CD14-positive monocyte (primary cell): ENCODE measurements at regions not wholly inside any gene's neighbourhood (a gene's known extent, or its start where the extent isn't known, plus 50 kb on each side); places are given as distances from the start of the nearest gene placed in this dataset.

Experiments
- DNase-seq, 3 donors: peaks; one replicate each; pipeline ENCODE4 v3.0.0-alpha.2; 2011 to 2022
- H2AFZ ChIP-seq: 2 replicates; pipeline ENCODE4 v1.6.0; 2012; ENCODE audit warnings: mild to moderate bottlenecking, low read depth, low read length, inconsistent platforms; ENCODE audit not compliant: insufficient read depth, poor library complexity, severe bottlenecking
- H3K27ac ChIP-seq, 2 donors: 1 replicate in 1 of 2; 2 replicates in 1 of 2; pipeline ENCODE4 v1.5.1; 2012 to 2013; ENCODE audit warnings: low read length in 2 of 2, control low read depth in 1 of 2, inconsistent platforms in 1 of 2, low read depth in 1 of 2, mild to moderate bottlenecking in 1 of 2
- H3K27me3 ChIP-seq, 2 donors: one replicate each; pipeline versions ENCODE4 v1.6.0 to v1.6.1; 2011 to 2013; ENCODE audit warnings: low read length in 2 of 2; ENCODE audit not compliant: control insufficient read depth in 2 of 2, insufficient read depth in 2 of 2
- H3K36me3 ChIP-seq, 2 donors: replicated peaks in 1 of 2; 1 replicate in 1 of 2; 2 replicates in 1 of 2; pipeline versions ENCODE4 v1.5.1 to v1.6.1; 2012 to 2013; ENCODE audit warnings: low read length in 2 of 2, control low read depth in 1 of 2, inconsistent platforms in 1 of 2, mild to moderate bottlenecking in 1 of 2; ENCODE audit not compliant: insufficient read depth in 2 of 2, control insufficient read depth in 1 of 2
- H3K4me1 ChIP-seq, 2 donors: 1 replicate in 1 of 2; 2 replicates in 1 of 2; pipeline versions ENCODE4 v1.5.1 to v1.6.1; 2012 to 2013; ENCODE audit warnings: low read length in 2 of 2, control low read depth in 1 of 2, inconsistent platforms in 1 of 2, mild to moderate bottlenecking in 1 of 2, moderate library complexity in 1 of 2; ENCODE audit not compliant: insufficient read depth in 2 of 2, control insufficient read depth in 1 of 2
- H3K4me2 ChIP-seq: replicated peaks from 2 replicates; pipeline ENCODE3; 2012; ENCODE audit warnings: low read length, moderate library complexity, mild to moderate bottlenecking; ENCODE audit not compliant: poor library complexity, severe bottlenecking; ENCODE audit errors: extremely low read depth
- H3K4me3 ChIP-seq, 3 experiments: fragments of 200-600 bp in 1 of 3; sonication (generic) in 1 of 3; replicated peaks in 1 of 3; 1 replicate in 2 of 3; 2 replicates in 1 of 3; pipeline ENCODE4 v1.5.1; 2011 to 2013; ENCODE audit warnings: low read length in 3 of 3, mild to moderate bottlenecking in 3 of 3, control low read depth in 2 of 3, low read depth in 2 of 3, inconsistent platforms in 1 of 3, moderate library complexity in 1 of 3
- H3K79me2 ChIP-seq: 2 replicates; pipeline ENCODE4 v1.6.0; 2012; ENCODE audit warnings: mild to moderate bottlenecking, control low read depth, inconsistent platforms, low read length, moderate library complexity; ENCODE audit not compliant: insufficient read depth
- H3K9ac ChIP-seq: 2 replicates; pipeline ENCODE4 v1.6.0; 2017; ENCODE audit warnings: low read length, mild to moderate bottlenecking; ENCODE audit not compliant: insufficient read depth, poor library complexity, severe bottlenecking
- H3K9me3 ChIP-seq, 2 donors: replicated peaks in 1 of 2; 1 replicate in 1 of 2; 2 replicates in 1 of 2; pipeline versions ENCODE4 v1.5.1 to v1.6.1; 2012 to 2013; ENCODE audit warnings: low read length in 2 of 2, control low read depth in 1 of 2; ENCODE audit not compliant: control insufficient read depth in 1 of 2, insufficient read depth in 1 of 2
- H4K20me1 ChIP-seq: 2 replicates; pipeline ENCODE4 v1.6.0; 2012; ENCODE audit warnings: mild to moderate bottlenecking, low read length, control low read depth, moderate library complexity; ENCODE audit not compliant: insufficient read depth
- H3K27ac Mint-ChIP-seq, 7 donors: one replicate each; pipeline ENCODE4 v1.8.0; 2020; ENCODE audit warnings: mild to moderate bottlenecking in 7 of 7, mixed read lengths in 7 of 7, moderate library complexity in 6 of 7, inconsistent platforms in 2 of 7
- H3K27me3 Mint-ChIP-seq, 3 donors: one replicate each; pipeline ENCODE4 v1.8.0; 2021 to 2022; ENCODE audit warnings: low read depth in 3 of 3, mild to moderate bottlenecking in 3 of 3, mixed read lengths in 3 of 3, moderate library complexity in 3 of 3, inconsistent platforms in 1 of 3
- H3K36me3 Mint-ChIP-seq, 2 donors: one replicate each; pipeline ENCODE4 v1.8.0; 2020; ENCODE audit warnings: mixed read lengths in 2 of 2, inconsistent platforms in 1 of 2, mild to moderate bottlenecking in 1 of 2
- H3K4me1 Mint-ChIP-seq: one replicate; pipeline ENCODE4 v1.8.0; 2020; ENCODE audit warnings: mild to moderate bottlenecking, mixed read lengths
- H3K4me3 Mint-ChIP-seq, 2 donors: one replicate each; pipeline ENCODE4 v1.8.0; 2020; ENCODE audit warnings: mild to moderate bottlenecking in 2 of 2, mixed read lengths in 2 of 2, moderate library complexity in 1 of 2
- H3K9me3 Mint-ChIP-seq, 7 donors: one replicate each; pipeline ENCODE4 v1.8.0; 2020 to 2022; ENCODE audit warnings: mixed read lengths in 7 of 7, mild to moderate bottlenecking in 6 of 7, moderate library complexity in 6 of 7, inconsistent platforms in 2 of 7
- CTCF ChIP-seq: fragments of 200-600 bp; IDR thresholded peaks from one replicate; pipeline ENCODE4 v1.8.0; 2022; ENCODE audit warnings: antibody characterized with exemption, mild to moderate bottlenecking
- whole genome bisulfite sequencing: methylation state at CpG from one replicate; pipeline ENCODE4 v1.1.5; 2013; ENCODE audit warnings: missing lambda C conversion rate; ENCODE audit not compliant: insufficient coverage; 5-methylcytosine and 5-hydroxymethylcytosine counted together
- intact Hi-C, 2 donors: fragments of 100-400 bp; cut with micrococcal nuclease; formaldehyde crosslinking; loops; one replicate each; pipeline versions ENCODE4 v1.15.0 to v1.15.1; 2023

- Histone ChIP-seq H3K4me2 (no peak overlapping the region), H3K27me3 (no peaks in the 10 kb centered on the region), H3K4me3 (no peak overlapping the region), H3K4me1 (no peaks in the 10 kb centered on the region), H2AFZ (no peak overlapping the region), H3K36me3 (no peaks in the 10 kb centered on the region), H3K79me2 (no peaks in the 10 kb centered on the region), H4K20me1 (no peaks in the 10 kb centered on the region), H3K9ac (no peak overlapping the region), H3K9me3 (no peaks in the 10 kb centered on the region), H3K27ac (no peak overlapping the region)
- intact Hi-C loops: no loop called here
- H3K27me3 Mint-ChIP-seq: peaks cover 0 to 5% (median 1%) of the 10 kb centered on the region in 3 donors
- no peaks in the 10 kb centered on the region for H3K4me1 Mint-ChIP-seq
- no CpG with 5 or more reads among the region's 1 CpG for WGBS
- H3K27ac Mint-ChIP-seq: no peak overlapping the region
- no peak for TF ChIP-seq CTCF
- H3K4me3 Mint-ChIP-seq: no peak overlapping the region
- H3K9me3 Mint-ChIP-seq: peaks cover 0 to 6% (median 0%) of the 10 kb centered on the region in 7 donors
- DNase-seq: no peak
- H3K36me3 Mint-ChIP-seq: no peaks in the 10 kb centered on the region
These were observed 160.1 kb downstream of the RBMX2 start for GRCh38 chrX:130561930-130562329.

GRCh38 chrX:130563476-130563875, 161.7 kb downstream of the RBMX2 start:
- no peaks in the 10 kb centered on the region for H3K4me1 ChIP-seq
- Mint-ChIP-seq H3K27ac (no peak overlapping the region), H3K27me3 (peaks cover 0 to 5% (median 1%) of the 10 kb centered on the region in 3 donors), H3K36me3 (no peaks in the 10 kb centered on the region), H3K9me3 (peaks cover 0 to 6% (median 0%) of the 10 kb centered on the region in 7 donors), H3K4me3 (no peak overlapping the region), H3K4me1 (no peaks in the 10 kb centered on the region)
- no peak for TF ChIP-seq CTCF
- H3K36me3 ChIP-seq: no peaks in the 10 kb centered on the region
- no peak overlapping the region for H3K4me3 ChIP-seq
- no peak overlapping the region for H3K27ac ChIP-seq
- H4K20me1 ChIP-seq: no peaks in the 10 kb centered on the region
- DNase-seq: no peak
- intact Hi-C loops: no loop called here
- H2AFZ ChIP-seq: no peak overlapping the region
- H3K79me2 ChIP-seq: no peaks in the 10 kb centered on the region
- H3K9ac ChIP-seq: no peak overlapping the region
- H3K4me2 ChIP-seq: no peak overlapping the region
- no peaks in the 10 kb centered on the region for H3K9me3 ChIP-seq
- no peaks in the 10 kb centered on the region for H3K27me3 ChIP-seq
- whole genome bisulfite sequencing: 94% methylated on average over 2 of the region's 2 CpGs
